ENCODE measurements at regions not wholly inside any gene's neighbourhood (a gene's known extent, or its start where the extent isn't known, plus 50 kb on each side); places are given as distances from the start of the nearest gene placed in this dataset.

DNA sequence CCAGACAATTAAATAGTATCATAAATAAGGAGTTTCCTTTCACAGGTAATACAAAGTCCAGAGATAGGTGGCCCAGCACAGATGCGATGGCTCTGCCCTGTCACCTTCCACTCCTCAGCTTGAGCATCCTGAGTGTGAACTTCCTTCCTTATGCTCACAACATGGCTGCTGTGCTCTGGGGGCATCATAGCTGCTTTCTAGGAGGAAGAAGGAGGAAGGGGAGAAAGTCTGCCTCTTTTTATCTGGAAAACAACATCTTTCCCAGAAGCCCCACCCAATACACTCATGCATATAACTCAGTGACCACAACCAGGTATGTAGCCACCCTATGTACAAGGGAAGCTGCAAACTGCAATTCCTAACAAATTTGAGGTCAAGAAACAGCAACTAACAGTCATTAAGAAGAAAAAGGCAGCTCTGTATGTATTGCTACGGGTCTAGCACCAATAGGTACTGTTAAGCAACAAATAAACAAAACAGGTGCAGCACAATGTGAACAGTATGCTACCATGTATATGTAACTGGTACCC, 201.2 kb upstream of the UBL3 start (continued):
- TF ChIP-seq TAF1 (IDR thresholded peaks at IDR 0.05; ENCODE audit: borderline replicate concordance, low read depth, low read length) (no peak), FOXM1 (IDR thresholded peaks at IDR 0.05; ENCODE audit: low read depth) (no peak), POLR2AphosphoS5 (IDR thresholded peaks at IDR 0.05; ENCODE audit: low read depth, low read length) (no peak)

DNA sequence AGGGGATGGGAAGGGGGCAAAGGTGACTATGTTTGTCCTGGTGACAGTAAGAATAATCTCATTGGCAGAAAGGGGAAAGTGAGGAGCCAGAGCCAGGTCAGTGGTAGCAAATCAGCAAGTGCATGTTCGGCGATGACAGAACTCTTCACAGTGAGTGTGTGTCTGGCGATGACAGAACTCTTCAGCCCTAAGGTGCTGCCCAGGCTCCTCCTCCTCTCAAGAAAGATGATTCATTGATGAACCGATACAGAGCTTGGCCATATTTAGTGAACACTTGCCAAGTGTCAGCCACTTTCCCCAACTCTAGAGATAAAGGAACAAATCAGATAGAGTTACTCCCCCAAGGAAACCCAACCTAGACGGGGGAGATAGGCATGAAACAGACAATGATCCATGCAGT, 199.3 kb upstream of the UBL3 start:
- Histone ChIP-seq H3K4me3 (ENCODE audit: low read depth in 2 of 2, low read length in 1 of 2) (no peak overlapping the region), H3K79me2 (ENCODE audit: insufficient read depth) (no peaks in the 10 kb centered on the region), H4K20me1 (ENCODE audit: insufficient read depth) (no peaks in the 10 kb centered on the region), H3K9ac (no peak overlapping the region), H3K4me2 (no peak overlapping the region), H3K9me2 (no peaks in the 10 kb centered on the region), H3F3A (replicated peaks; ENCODE audit: insufficient read depth) (no peaks in the 10 kb centered on the region), H3K9me3 (no peaks in the 10 kb centered on the region), H2AFZ (ENCODE audit: low read depth) (no peak overlapping the region), H3K36me3 (replicated peaks in 1 of 2; ENCODE audit: control insufficient read depth in 1 of 2, insufficient read depth in 2 of 2, low read length in 1 of 2) (no peaks in the 10 kb centered on the region), H3K27me3 (ENCODE audit: insufficient read depth) (no peaks in the 10 kb centered on the region), H3K27ac (ENCODE audit: low read depth in 2 of 2, low read length in 1 of 2) (no peak overlapping the region), H3K4me1 (ENCODE audit: control insufficient read depth in 1 of 2, insufficient read depth in 2 of 2, low read depth in 1 of 2, low read length in 1 of 2) (peaks cover 0 to 10% of the 10 kb centered on the region in 2 experiments; a peak in 2 of 4 replicates)
- CTCF ChIA-PET, result no interaction called here
- no peak for DNase-seq
- TF ChIP-seq USF2 (IDR thresholded peaks at IDR 0.05; ENCODE audit: borderline replicate concordance, low read depth, low read length) (no peak), NFIC (IDR thresholded peaks at IDR 0.05; ENCODE audit: borderline replicate concordance) (peak; percentile 25; the same call in 1 of the 2 replicates), ZBTB33 (IDR thresholded peaks at IDR 0.05; ENCODE audit: borderline replicate concordance, low read depth) (no peak), TEAD4 (IDR thresholded peaks at IDR 0.05; ENCODE audit: borderline replicate concordance, insufficient read depth) (no peak), JUND (IDR thresholded peaks at IDR 0.05) (peak; percentile 43; the same call in 1 of the 2 replicates), EZH2phosphoT487 (IDR thresholded peaks at IDR 0.05; ENCODE audit: borderline replicate concordance, low read depth) (no peak), MEF2A (IDR thresholded peaks at IDR 0.05; ENCODE audit: borderline replicate concordance, low read depth) (no peak), PBX3 (IDR thresholded peaks at IDR 0.05) (peak; percentile 71), FOXM1 (IDR thresholded peaks at IDR 0.05; ENCODE audit: low read depth) (no peak), TCF12 (IDR thresholded peaks at IDR 0.05) (peak; percentile 36; the same call in 1 of the 2 replicates), FOSL2 (IDR thresholded peaks at IDR 0.05; ENCODE audit: borderline replicate concordance, low read depth) (peak; percentile 26; the same call in 1 of the 2 replicates)
- POLR2A ChIA-PET, result no interaction called here
- 70% methylated on average over 5 of the region's 5 CpGs for WGBS (ENCODE audit: low lambda C conversion rate)

Measured in SK-N-SH (cell line).